Aorta (tissue), 5 donors: ENCODE measurements at regions not wholly inside any gene's neighbourhood (a gene's known extent, or its start where the extent isn't known, plus 50 kb on each side); places are given as distances from the start of the nearest gene placed in this dataset.

ENCODE experiments used
- ATAC-seq: fragments of 200-7000 bp; cut with Tn5 transposase; one replicate; pipeline ENCODE4 v1.9.1; 2022; ENCODE audit warnings: moderate library complexity; ENCODE audit not compliant: low FRiP score
- DNase-seq, 2 donors: peaks; one replicate each; pipeline ENCODE4 v3.0.0-alpha.2; 2020
- H3K27ac ChIP-seq, 2 donors: one replicate each; pipeline ENCODE4 v1.5.1; 2013; ENCODE audit warnings: low read length in 2 of 2, mild to moderate bottlenecking in 2 of 2, moderate library complexity in 2 of 2, control low read depth in 1 of 2, inconsistent platforms in 1 of 2, low read depth in 1 of 2
- H3K27me3 ChIP-seq, 2 donors: one replicate each; pipeline ENCODE4 v1.6.1; 2013; ENCODE audit warnings: control low read depth in 1 of 2, low read length in 1 of 2, mild to moderate bottlenecking in 1 of 2, moderate library complexity in 1 of 2; ENCODE audit not compliant: insufficient read depth in 2 of 2, control insufficient read depth in 1 of 2
- H3K36me3 ChIP-seq, 2 donors: one replicate each; pipeline ENCODE4 v1.6.1; 2013; ENCODE audit warnings: control low read depth in 1 of 2, low read length in 1 of 2, mild to moderate bottlenecking in 1 of 2; ENCODE audit not compliant: insufficient read depth in 2 of 2, control insufficient read depth in 1 of 2
- H3K4me1 ChIP-seq, 2 donors: one replicate each; pipeline ENCODE4 v1.6.1; 2013; ENCODE audit warnings: low read length in 2 of 2, control low read depth in 1 of 2, mild to moderate bottlenecking in 1 of 2, moderate library complexity in 1 of 2; ENCODE audit not compliant: insufficient read depth in 2 of 2, control insufficient read depth in 1 of 2
- H3K4me3 ChIP-seq, 2 donors: one replicate each; pipeline ENCODE4 v1.5.1; 2013; ENCODE audit warnings: low read length in 2 of 2, control low read depth in 1 of 2, mild to moderate bottlenecking in 1 of 2
- H3K9me3 ChIP-seq: one replicate; pipeline ENCODE4 v1.6.1; 2013; ENCODE audit warnings: mild to moderate bottlenecking, low read length; ENCODE audit not compliant: control insufficient read depth
- WGBS, 2 donors: extraction: QIAGEN DNeasy Blood & Tissue Kit; methylation state at CpG; one replicate each; pipeline ENCODE4 v1.1.7; 2013; 5-methylcytosine and 5-hydroxymethylcytosine counted together
- intact Hi-C, 2 donors: fragments of 100-400 bp; cut with DNase I; formaldehyde crosslinking; loops; one replicate each; pipeline versions ENCODE4 v1.14.2 to v1.15.0; 2022
- donor health status: healthy with polysubstance abuse.
- donor health status: Bipolar disorder and iron deficiency.
- donor health status: DM: no; HTN: no; CAD: no.
- donor health status: DM: no; HTN: no; CAD: no.
- donor health status: DM: yes; HTN: yes; CAD: no.

DNA sequence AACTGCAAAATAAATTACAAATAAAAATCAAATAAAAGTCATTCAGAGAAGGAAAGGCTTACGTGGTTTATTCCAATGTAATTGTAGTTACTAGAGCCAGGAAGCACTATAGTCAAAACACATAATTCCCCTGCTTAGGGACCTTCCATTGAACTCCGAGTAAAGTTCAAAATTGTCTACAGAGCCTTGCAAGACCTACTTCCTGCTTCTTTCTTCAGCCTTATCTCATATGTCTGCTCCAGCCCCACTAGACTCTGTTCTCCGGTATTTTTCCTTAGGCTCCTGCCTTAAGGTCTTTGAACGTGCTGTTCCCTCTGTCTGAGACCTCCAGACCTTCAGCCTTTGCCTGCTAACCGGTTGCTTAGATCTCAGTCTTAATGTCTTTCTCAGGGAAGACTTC is 104.3 kb downstream of the ARL6IP6 start:
- 17 to 18% methylated on average over 5 of the region's 5 CpGs for WGBS, 2 donors

DNA sequence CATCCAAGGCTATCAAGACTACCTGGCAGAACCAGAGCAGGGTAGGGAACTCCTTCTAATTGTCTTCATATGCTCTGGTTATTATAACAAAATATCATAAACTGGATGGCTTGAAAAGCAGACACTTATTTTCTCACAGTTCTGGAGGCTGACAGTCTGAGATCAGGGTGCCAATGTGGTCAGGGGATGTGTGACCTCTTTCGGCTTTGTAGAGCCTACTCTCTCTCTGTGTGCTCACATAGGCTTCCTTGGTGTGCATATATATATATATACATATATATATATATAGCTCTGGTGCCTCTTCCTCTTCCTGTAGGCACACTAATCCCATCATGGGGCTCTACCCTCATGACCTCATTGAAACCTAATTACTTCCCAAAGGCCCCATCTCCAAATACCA is 101.6 kb downstream of the ARL6IP6 start:
- no peaks in the 10 kb centered on the region for H3K9me3 ChIP-seq
- intact Hi-C loops = no loop called here
- H3K4me1 ChIP-seq = no peaks in the 10 kb centered on the region
- H3K36me3 ChIP-seq = no peaks in the 10 kb centered on the region
- 96 to 100% methylated on average over 1 of the region's 1 CpG for WGBS, 2 donors
- H3K27me3 ChIP-seq = no peaks in the 10 kb centered on the region
- no peak for ATAC-seq
- no peak overlapping the region for H3K4me3 ChIP-seq
- no peak for DNase-seq
- no peak overlapping the region for H3K27ac ChIP-seq

More for the DNA sequence above, 104.3 kb downstream of the ARL6IP6 start:
- Histone ChIP-seq H3K4me1 (no peaks in the 10 kb centered on the region), H3K4me3 (no peak overlapping the region), H3K36me3 (no peaks in the 10 kb centered on the region), H3K27me3 (peaks cover 0 to 1% of the 10 kb centered on the region in 2 donors), H3K27ac (no peak overlapping the region), H3K9me3 (no peaks in the 10 kb centered on the region)
- intact Hi-C loops = no loop called here
- no peak for DNase-seq
- no peak for ATAC-seq

DNA sequence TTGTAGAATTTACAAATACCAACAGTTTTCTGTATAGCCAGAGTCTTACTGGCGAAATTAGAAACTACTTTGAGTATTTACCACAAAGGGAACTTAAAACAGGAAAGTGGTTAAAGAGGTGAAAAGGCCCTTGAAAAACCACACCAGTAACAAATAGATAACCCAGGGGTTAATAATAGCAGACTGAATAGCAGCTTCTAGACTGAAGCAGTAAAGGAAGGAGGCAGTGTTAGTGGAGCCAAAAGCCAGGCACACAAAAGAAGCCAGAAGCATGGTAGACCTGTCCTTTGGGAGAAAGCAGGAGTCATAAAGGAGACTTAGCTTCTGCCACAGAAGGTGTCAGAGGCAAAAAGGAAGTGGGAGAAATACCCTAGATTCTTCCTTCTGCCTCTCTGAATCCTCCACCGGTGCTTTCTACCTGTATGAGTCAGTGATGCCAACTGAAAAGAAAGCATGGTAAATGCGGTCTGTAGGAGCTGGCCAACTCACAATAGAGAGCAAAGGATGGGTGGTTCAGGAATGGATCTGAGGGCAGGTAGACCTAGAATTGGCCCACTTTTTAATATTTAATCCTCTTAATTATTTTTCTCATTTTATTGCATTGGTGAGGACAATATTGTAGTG is 97.3 kb downstream of the ARL6IP6 start:
- WGBS, 2 donors = 80 to 85% methylated on average over 3 of the region's 3 CpGs
- Histone ChIP-seq H3K9me3 (no peaks in the 10 kb centered on the region), H3K4me1 (no peaks in the 10 kb centered on the region), H3K4me3 (no peak overlapping the region), H3K27me3 (no peaks in the 10 kb centered on the region), H3K27ac (no peak overlapping the region), H3K36me3 (no peaks in the 10 kb centered on the region)
- intact Hi-C loops = no loop called here
- no peak for DNase-seq
- ATAC-seq = no peak

DNA sequence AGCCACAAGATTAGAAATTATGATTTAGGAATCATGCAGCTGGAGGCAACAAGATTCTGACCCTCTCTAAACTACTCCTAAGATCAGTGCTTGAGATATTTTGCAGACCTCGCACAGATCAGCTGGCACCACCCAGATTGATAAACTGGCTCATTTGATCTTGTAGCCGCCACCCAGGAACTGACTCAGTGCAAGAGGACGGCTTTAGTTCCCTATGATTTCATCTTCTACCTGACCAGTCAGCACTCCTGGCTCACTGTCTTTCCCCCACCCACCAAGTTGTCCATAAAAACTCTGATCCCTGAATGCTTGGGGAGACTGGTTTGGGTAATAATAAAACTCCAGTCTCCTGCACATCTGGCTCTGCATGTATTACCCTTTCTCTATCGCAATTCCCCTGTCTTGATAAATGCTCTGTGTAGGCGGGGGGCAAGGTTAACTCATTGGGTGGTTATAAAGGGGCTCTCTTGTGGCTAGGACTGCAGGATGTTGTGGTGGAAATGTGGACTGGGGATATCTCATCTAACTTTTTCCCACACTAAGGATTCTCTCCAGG is 96.1 kb downstream of the ARL6IP6 start:
- DNase-seq (no peak), ATAC-seq (no peak)
- Histone ChIP-seq H3K27me3 (no peaks in the 10 kb centered on the region), H3K9me3 (no peaks in the 10 kb centered on the region), H3K36me3 (no peaks in the 10 kb centered on the region), H3K4me1 (no peaks in the 10 kb centered on the region), H3K27ac (no peak overlapping the region), H3K4me3 (no peak overlapping the region)
- 62 to 69% methylated on average over 5 of the region's 5 CpGs for WGBS, 2 donors
- intact Hi-C loops = no loop called here

DNA sequence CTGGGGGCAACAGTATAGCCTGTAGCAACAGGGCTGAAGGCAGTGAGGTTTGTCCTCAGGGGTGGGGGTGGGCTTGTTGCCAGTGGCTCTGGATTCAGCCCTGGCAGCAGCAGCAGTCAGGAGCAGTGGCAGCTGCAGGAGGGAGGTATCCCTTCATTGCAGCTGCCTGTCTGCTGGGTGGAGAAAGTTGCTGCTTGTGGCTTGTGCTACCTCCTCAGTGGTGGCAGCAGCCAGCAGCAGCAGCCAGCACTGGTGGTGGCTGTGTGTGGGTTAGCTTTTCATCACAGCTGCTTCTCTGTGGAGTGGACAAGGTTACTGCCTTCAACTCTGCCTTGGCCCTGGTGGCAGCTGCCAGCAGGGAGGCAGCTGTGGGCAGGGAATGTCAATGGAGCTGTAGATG is 94.9 kb downstream of the ARL6IP6 start:
- Histone ChIP-seq H3K27ac (no peak overlapping the region), H3K4me1 (no peaks in the 10 kb centered on the region), H3K36me3 (no peaks in the 10 kb centered on the region), H3K27me3 (no peaks in the 10 kb centered on the region), H3K4me3 (no peak overlapping the region), H3K9me3 (no peaks in the 10 kb centered on the region)
- ATAC-seq (no peak), DNase-seq (no peak)
- intact Hi-C loops = no loop called here
